ENCODE measurements at regions not wholly inside any gene's neighbourhood (a gene's known extent, or its start where the extent isn't known, plus 50 kb on each side); places are given as distances from the start of the nearest gene placed in this dataset.

DNA sequence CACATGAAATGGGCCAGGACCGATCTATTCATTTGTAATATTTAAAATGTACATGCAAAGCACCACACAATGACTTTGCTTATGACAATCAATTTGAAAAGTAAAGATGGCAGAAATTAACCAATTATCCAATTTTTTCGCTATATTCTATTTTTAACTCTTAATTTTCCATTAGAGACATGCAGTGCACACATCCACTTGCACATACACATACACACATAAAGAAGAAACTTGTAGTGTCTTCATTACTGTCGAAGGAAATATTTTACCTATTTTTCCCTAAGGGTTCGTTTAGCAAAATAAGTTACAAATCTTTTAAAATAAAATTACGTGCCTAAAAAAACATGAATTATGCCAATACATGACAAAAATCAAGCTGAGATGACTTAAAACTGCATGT lies 194.3 kb upstream of the MDFIC2 start:
- Histone ChIP-seq H2AFZ (ENCODE audit: low read depth, low read length, severe bottlenecking) (no peak overlapping the region), H3K4me3 (ENCODE audit: insufficient read depth, low read length, poor library complexity, severe bottlenecking) (no peak overlapping the region), H3K79me2 (ENCODE audit: insufficient read depth, low read length) (no peaks in the 10 kb centered on the region), H3K27me3 (ENCODE audit: low read length) (no peaks in the 10 kb centered on the region), H3K4me2 (ENCODE audit: low read depth, low read length, poor library complexity, severe bottlenecking) (no peak overlapping the region), H4K20me1 (ENCODE audit: low read depth, low read length) (no peaks in the 10 kb centered on the region), H3K9me3 (ENCODE audit: insufficient read depth, low read length) (no peaks in the 10 kb centered on the region), H3F3A (ENCODE audit: insufficient read depth) (no peaks in the 10 kb centered on the region), H3K36me3 (ENCODE audit: low read length) (no peaks in the 10 kb centered on the region), H3K9me2 (replicated peaks; ENCODE audit: insufficient read depth, low read length) (no peaks in the 10 kb centered on the region; the same call in 1 of the 2 replicates), H3K27ac (ENCODE audit: low read depth, low read length) (no peak overlapping the region), H3K9ac (ENCODE audit: low read length) (no peak overlapping the region)
- no peak for TF ChIP-seq EZH2phosphoT487 (conservative IDR thresholded peaks at IDR 0.05; ENCODE audit: low read length)
- TF ChIP-seq, protein P1, sequence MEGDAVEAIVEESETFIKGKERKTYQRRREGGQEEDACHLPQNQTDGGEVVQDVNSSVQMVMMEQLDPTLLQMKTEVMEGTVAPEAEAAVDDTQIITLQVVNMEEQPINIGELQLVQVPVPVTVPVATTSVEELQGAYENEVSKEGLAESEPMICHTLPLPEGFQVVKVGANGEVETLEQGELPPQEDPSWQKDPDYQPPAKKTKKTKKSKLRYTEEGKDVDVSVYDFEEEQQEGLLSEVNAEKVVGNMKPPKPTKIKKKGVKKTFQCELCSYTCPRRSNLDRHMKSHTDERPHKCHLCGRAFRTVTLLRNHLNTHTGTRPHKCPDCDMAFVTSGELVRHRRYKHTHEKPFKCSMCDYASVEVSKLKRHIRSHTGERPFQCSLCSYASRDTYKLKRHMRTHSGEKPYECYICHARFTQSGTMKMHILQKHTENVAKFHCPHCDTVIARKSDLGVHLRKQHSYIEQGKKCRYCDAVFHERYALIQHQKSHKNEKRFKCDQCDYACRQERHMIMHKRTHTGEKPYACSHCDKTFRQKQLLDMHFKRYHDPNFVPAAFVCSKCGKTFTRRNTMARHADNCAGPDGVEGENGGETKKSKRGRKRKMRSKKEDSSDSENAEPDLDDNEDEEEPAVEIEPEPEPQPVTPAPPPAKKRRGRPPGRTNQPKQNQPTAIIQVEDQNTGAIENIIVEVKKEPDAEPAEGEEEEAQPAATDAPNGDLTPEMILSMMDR (IDR thresholded peaks at IDR 0.05; ENCODE audit: insufficient read depth, low read length, poor library complexity, severe bottlenecking) = no peak

DNA sequence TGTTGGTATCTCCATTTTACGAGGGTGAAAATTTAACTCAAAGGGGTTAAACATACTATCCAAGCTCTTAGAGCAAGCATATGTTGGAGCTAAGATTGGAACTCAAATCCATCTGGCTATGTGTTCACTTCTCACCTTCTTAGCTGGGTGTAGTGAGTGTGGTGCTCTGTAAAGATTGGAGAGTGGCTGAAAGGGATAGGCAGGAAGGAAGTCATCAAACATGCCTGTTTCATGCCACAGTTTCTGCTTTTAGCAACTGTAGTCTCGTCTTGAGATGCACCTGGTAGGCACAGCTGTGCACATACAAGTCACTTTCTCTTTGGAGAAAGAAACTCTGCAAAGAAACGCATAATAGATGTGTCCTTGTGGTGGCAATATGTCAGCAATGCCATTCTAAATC lies 189.1 kb upstream of the MDFIC2 start:
- H3K4me2 ChIP-seq (ENCODE audit: low read depth, low read length, poor library complexity, severe bottlenecking) = no peak overlapping the region

DNA sequence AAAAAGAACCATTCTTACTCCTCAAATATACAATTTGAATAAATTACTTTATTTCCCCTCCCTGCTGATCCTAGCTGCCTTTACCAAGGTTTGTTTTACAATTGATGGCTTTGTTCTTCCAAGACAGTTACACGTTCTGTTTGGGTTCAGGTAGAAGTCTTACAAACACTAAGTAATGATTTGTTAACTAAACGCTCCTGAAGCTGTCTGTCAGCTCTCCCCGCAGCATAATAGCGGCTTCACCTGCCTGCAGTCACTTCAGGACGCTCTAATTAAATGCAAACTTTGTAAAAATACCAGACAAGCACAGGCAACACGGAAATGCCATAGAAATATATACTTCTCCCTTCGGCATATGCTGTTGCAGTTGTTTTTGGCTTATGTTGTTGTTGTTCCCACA lies 176.4 kb upstream of the MDFIC2 start:
- Histone ChIP-seq H3K9me3 (ENCODE audit: insufficient read depth, low read length) (no peaks in the 10 kb centered on the region), H4K20me1 (ENCODE audit: low read depth, low read length) (no peaks in the 10 kb centered on the region), H3K9me2 (replicated peaks; ENCODE audit: insufficient read depth, low read length) (no peaks in the 10 kb centered on the region), H3K4me3 (ENCODE audit: insufficient read depth, low read length, poor library complexity, severe bottlenecking) (no peak overlapping the region), H3K4me2 (ENCODE audit: low read depth, low read length, poor library complexity, severe bottlenecking) (no peak overlapping the region), H3F3A (ENCODE audit: insufficient read depth) (no peaks in the 10 kb centered on the region), H3K9ac (ENCODE audit: low read length) (no peak overlapping the region), H3K27me3 (ENCODE audit: low read length) (no peaks in the 10 kb centered on the region), H3K27ac (ENCODE audit: low read depth, low read length) (no peak overlapping the region), H3K79me2 (ENCODE audit: insufficient read depth, low read length) (no peaks in the 10 kb centered on the region), H3K36me3 (ENCODE audit: low read length) (no peaks in the 10 kb centered on the region), H2AFZ (ENCODE audit: low read depth, low read length, severe bottlenecking) (no peak overlapping the region)
- TF ChIP-seq, protein P1 (IDR thresholded peaks at IDR 0.05; ENCODE audit: insufficient read depth, low read length, poor library complexity, severe bottlenecking) = no peak
- no peak for TF ChIP-seq EZH2phosphoT487 (conservative IDR thresholded peaks at IDR 0.05; ENCODE audit: low read length)

More for the DNA sequence above, 189.1 kb upstream of the MDFIC2 start:
- no peak overlapping the region for H3K27ac ChIP-seq (ENCODE audit: low read depth, low read length)
- no peaks in the 10 kb centered on the region for H3K9me3 ChIP-seq (ENCODE audit: insufficient read depth, low read length)
- no peaks in the 10 kb centered on the region for H3K79me2 ChIP-seq (ENCODE audit: insufficient read depth, low read length)
- H3F3A ChIP-seq (ENCODE audit: insufficient read depth) = no peaks in the 10 kb centered on the region
- H3K9ac ChIP-seq (ENCODE audit: low read length) = no peak overlapping the region
- no peak overlapping the region for H2AFZ ChIP-seq (ENCODE audit: low read depth, low read length, severe bottlenecking)
- no peaks in the 10 kb centered on the region for H3K27me3 ChIP-seq (ENCODE audit: low read length)
- TF ChIP-seq, protein P1 (IDR thresholded peaks at IDR 0.05; ENCODE audit: insufficient read depth, low read length, poor library complexity, severe bottlenecking) = no peak
- TF ChIP-seq EZH2phosphoT487 (conservative IDR thresholded peaks at IDR 0.05; ENCODE audit: low read length) = no peak
- no peaks in the 10 kb centered on the region for H4K20me1 ChIP-seq (ENCODE audit: low read depth, low read length)
- no peaks in the 10 kb centered on the region for H3K9me2 ChIP-seq (replicated peaks; ENCODE audit: insufficient read depth, low read length)
- no peak overlapping the region for H3K4me3 ChIP-seq (ENCODE audit: insufficient read depth, low read length, poor library complexity, severe bottlenecking)
- no peaks in the 10 kb centered on the region for H3K36me3 ChIP-seq (ENCODE audit: low read length)

All from SU-DHL-6 (cell line).